ENCODE measurements at regions not wholly inside any gene's neighbourhood (a gene's known extent, or its start where the extent isn't known, plus 50 kb on each side); places are given as distances from the start of the nearest gene placed in this dataset.

GRCh38 chrX:109270580-109271484 lies 211.1 kb downstream of the GUCY2F start:
- Histone ChIP-seq H3K27me3 (ENCODE audit: control insufficient read depth in 5 of 5, insufficient read depth in 4 of 5, low read length in 5 of 5) (peaks cover 7 to 23% (median 19%) of the 10 kb centered on the region in 5 donors), H3K27ac (ENCODE audit: low read depth, low read length) (no peak overlapping the region), H3K9ac (ENCODE audit: low read length in 5 of 5) (no peak overlapping the region), H3K36me3 (ENCODE audit: control insufficient read depth in 5 of 5, insufficient read depth in 5 of 5, low read length in 5 of 5) (no peaks in the 10 kb centered on the region), H3K9me3 (ENCODE audit: control insufficient read depth in 5 of 5, low read length in 5 of 5) (no peaks in the 10 kb centered on the region), H3K4me1 (ENCODE audit: control insufficient read depth in 5 of 5, insufficient read depth in 5 of 5, low read length in 5 of 5) (no peaks in the 10 kb centered on the region), H3K4me3 (ENCODE audit: low read depth in 1 of 5, low read length in 5 of 5) (no peak overlapping the region)

DNA sequence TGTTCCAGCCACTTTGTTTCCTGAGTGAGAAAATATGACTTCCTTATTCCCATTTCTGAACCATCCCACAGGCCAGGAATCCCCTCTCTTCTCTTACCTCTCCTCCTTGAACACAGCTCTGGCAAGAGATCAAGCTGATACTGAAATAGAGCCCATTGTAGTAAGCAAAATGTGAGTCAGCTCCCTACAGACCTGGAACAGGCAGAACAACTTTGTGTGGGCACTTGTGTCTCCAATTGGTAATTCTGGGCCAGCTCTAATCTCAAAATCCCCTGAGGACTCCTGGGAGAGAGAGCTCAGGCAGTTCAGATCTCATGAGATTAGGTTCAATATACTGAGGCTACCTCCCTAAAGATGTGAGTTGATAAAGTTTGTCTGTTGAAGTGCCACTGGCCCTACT lies 213.5 kb downstream of the GUCY2F start:
- H3K27ac ChIP-seq (ENCODE audit: low read depth, low read length), result no peak overlapping the region
- H3K4me3 ChIP-seq (ENCODE audit: low read depth in 1 of 5, low read length in 5 of 5), result no peak overlapping the region
- peaks cover 10 to 27% (median 19%) of the 10 kb centered on the region in 5 donors for H3K27me3 ChIP-seq (ENCODE audit: control insufficient read depth in 5 of 5, insufficient read depth in 4 of 5, low read length in 5 of 5)
- no peaks in the 10 kb centered on the region for H3K4me1 ChIP-seq (ENCODE audit: control insufficient read depth in 5 of 5, insufficient read depth in 5 of 5, low read length in 5 of 5)
- H3K36me3 ChIP-seq (ENCODE audit: control insufficient read depth in 5 of 5, insufficient read depth in 5 of 5, low read length in 5 of 5), result no peaks in the 10 kb centered on the region
- H3K9me3 ChIP-seq (ENCODE audit: control insufficient read depth in 5 of 5, low read length in 5 of 5), result peaks cover 0 to 13% (median 5%) of the 10 kb centered on the region in 5 donors
- H3K9ac ChIP-seq (ENCODE audit: low read length in 5 of 5), result no peak overlapping the region

- Histone ChIP-seq H3K9ac (ENCODE audit: low read length in 5 of 5) (no peak overlapping the region), H3K9me3 (ENCODE audit: control insufficient read depth in 5 of 5, low read length in 5 of 5) (peaks cover 0 to 13% (median 7%) of the 10 kb centered on the region in 5 donors), H3K27ac (ENCODE audit: low read depth, low read length) (no peak overlapping the region), H3K4me1 (ENCODE audit: control insufficient read depth in 5 of 5, insufficient read depth in 5 of 5, low read length in 5 of 5) (no peaks in the 10 kb centered on the region), H3K36me3 (ENCODE audit: control insufficient read depth in 5 of 5, insufficient read depth in 5 of 5, low read length in 5 of 5) (no peaks in the 10 kb centered on the region), H3K27me3 (ENCODE audit: control insufficient read depth in 5 of 5, insufficient read depth in 4 of 5, low read length in 5 of 5) (peaks cover 3 to 20% (median 17%) of the 10 kb centered on the region in 5 donors), H3K4me3 (ENCODE audit: low read depth in 1 of 5, low read length in 5 of 5) (no peak overlapping the region)
Measured at GRCh38 chrX:109266034-109266433, 215.9 kb downstream of the GUCY2F start.

DNA sequence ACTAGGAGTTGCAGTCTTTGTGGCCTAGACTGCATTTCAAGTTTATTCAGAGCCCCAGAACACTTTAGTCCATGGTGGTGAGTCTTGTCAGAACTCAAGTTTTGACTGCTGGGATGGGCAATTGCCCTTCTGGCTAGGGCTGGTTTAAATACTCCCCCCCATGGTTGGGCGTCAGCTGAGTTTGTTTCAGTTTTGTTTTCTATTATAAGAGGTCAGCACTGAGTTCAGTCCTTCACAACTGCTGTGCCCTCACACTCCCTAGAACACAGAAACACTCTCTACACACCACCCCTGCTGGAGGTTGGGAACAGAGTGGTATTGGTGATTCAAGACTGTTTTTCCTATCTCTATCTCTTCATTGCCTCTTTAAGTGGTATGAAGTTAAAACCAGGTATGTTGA lies 217.0 kb downstream of the GUCY2F start:
- Histone ChIP-seq H3K27ac (ENCODE audit: low read depth, low read length) (no peak overlapping the region), H3K36me3 (ENCODE audit: control insufficient read depth in 5 of 5, insufficient read depth in 5 of 5, low read length in 5 of 5) (no peaks in the 10 kb centered on the region), H3K27me3 (ENCODE audit: control insufficient read depth in 5 of 5, insufficient read depth in 4 of 5, low read length in 5 of 5) (peaks cover 0 to 13% (median 7%) of the 10 kb centered on the region in 5 donors), H3K4me3 (ENCODE audit: low read depth in 1 of 5, low read length in 5 of 5) (no peak overlapping the region), H3K4me1 (ENCODE audit: control insufficient read depth in 5 of 5, insufficient read depth in 5 of 5, low read length in 5 of 5) (no peaks in the 10 kb centered on the region), H3K9me3 (ENCODE audit: control insufficient read depth in 5 of 5, low read length in 5 of 5) (peaks cover 0 to 13% (median 7%) of the 10 kb centered on the region in 5 donors), H3K9ac (ENCODE audit: low read length in 5 of 5) (no peak overlapping the region)

DNA sequence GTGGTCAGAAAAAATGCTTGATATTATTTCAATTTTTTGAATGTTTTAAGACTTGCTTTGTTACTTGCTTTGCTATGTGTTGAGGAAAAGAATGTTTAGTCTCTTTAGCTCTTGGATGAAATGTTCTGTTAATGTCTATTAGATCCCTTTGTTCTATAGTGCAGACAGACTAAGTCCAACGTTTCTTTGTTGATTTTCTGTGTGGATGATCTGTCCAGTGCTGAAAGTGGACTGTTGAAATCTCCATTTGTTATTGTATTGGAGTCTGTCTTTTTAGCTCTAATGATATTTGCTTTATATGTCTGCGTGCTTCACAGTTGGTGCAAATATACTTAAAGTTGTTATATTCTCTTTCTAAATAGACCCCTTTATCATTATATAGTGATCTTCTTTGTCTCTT lies 220.6 kb downstream of the GUCY2F start:
- no peaks in the 10 kb centered on the region for H3K4me1 ChIP-seq (ENCODE audit: control insufficient read depth in 5 of 5, insufficient read depth in 5 of 5, low read length in 5 of 5)
- H3K27ac ChIP-seq (ENCODE audit: low read depth, low read length), result no peak overlapping the region
- no peak overlapping the region for H3K9ac ChIP-seq (ENCODE audit: low read length in 5 of 5)
- peaks cover 0 to 8% (median 4%) of the 10 kb centered on the region in 5 donors for H3K27me3 ChIP-seq (ENCODE audit: control insufficient read depth in 5 of 5, insufficient read depth in 4 of 5, low read length in 5 of 5)
- no peak overlapping the region for H3K4me3 ChIP-seq (ENCODE audit: low read depth in 1 of 5, low read length in 5 of 5)
- peaks cover 0 to 13% (median 7%) of the 10 kb centered on the region in 5 donors for H3K9me3 ChIP-seq (ENCODE audit: control insufficient read depth in 5 of 5, low read length in 5 of 5)
- H3K36me3 ChIP-seq (ENCODE audit: control insufficient read depth in 5 of 5, insufficient read depth in 5 of 5, low read length in 5 of 5), result no peaks in the 10 kb centered on the region

GRCh38 chrX:109252789-109253188 lies 229.1 kb downstream of the GUCY2F start:
- no peaks in the 10 kb centered on the region for H3K4me1 ChIP-seq (ENCODE audit: control insufficient read depth in 5 of 5, insufficient read depth in 5 of 5, low read length in 5 of 5)
- H3K9ac ChIP-seq (ENCODE audit: low read length in 5 of 5), result no peak overlapping the region
- H3K27ac ChIP-seq (ENCODE audit: low read depth, low read length), result no peak overlapping the region
- no peaks in the 10 kb centered on the region for H3K36me3 ChIP-seq (ENCODE audit: control insufficient read depth in 5 of 5, insufficient read depth in 5 of 5, low read length in 5 of 5)
- peaks cover 2 to 23% (median 10%) of the 10 kb centered on the region in 5 donors for H3K9me3 ChIP-seq (ENCODE audit: control insufficient read depth in 5 of 5, low read length in 5 of 5)
- peaks cover 0 to 3% (median 0%) of the 10 kb centered on the region in 5 donors for H3K27me3 ChIP-seq (ENCODE audit: control insufficient read depth in 5 of 5, insufficient read depth in 4 of 5, low read length in 5 of 5)
- H3K4me3 ChIP-seq (ENCODE audit: low read depth in 1 of 5, low read length in 5 of 5), result no peak overlapping the region

GRCh38 chrX:109218761-109219160 lies 263.1 kb downstream of the GUCY2F start:
- H3K9me3 ChIP-seq (ENCODE audit: control insufficient read depth in 5 of 5, low read length in 5 of 5), result no peaks in the 10 kb centered on the region
- no peak overlapping the region for H3K9ac ChIP-seq (ENCODE audit: low read length in 5 of 5)
- no peaks in the 10 kb centered on the region for H3K36me3 ChIP-seq (ENCODE audit: control insufficient read depth in 5 of 5, insufficient read depth in 5 of 5, low read length in 5 of 5)
- H3K27ac ChIP-seq (ENCODE audit: low read depth, low read length), result no peak overlapping the region
- peaks cover 0 to 19% (median 0%) of the 10 kb centered on the region in 5 donors for H3K27me3 ChIP-seq (ENCODE audit: control insufficient read depth in 5 of 5, insufficient read depth in 4 of 5, low read length in 5 of 5)
- no peak overlapping the region for H3K4me3 ChIP-seq (ENCODE audit: low read depth in 1 of 5, low read length in 5 of 5)
- H3K4me1 ChIP-seq (ENCODE audit: control insufficient read depth in 5 of 5, insufficient read depth in 5 of 5, low read length in 5 of 5), result no peaks in the 10 kb centered on the region

GRCh38 chrX:109199726-109200125 lies 282.2 kb downstream of the GUCY2F start:
- Histone ChIP-seq H3K4me1 (ENCODE audit: control insufficient read depth in 5 of 5, insufficient read depth in 5 of 5, low read length in 5 of 5) (peaks cover 0 to 4% (median 0%) of the 10 kb centered on the region in 5 donors), H3K36me3 (ENCODE audit: control insufficient read depth in 5 of 5, insufficient read depth in 5 of 5, low read length in 5 of 5) (no peaks in the 10 kb centered on the region), H3K27me3 (ENCODE audit: control insufficient read depth in 5 of 5, insufficient read depth in 4 of 5, low read length in 5 of 5) (peaks cover 0 to 2% (median 0%) of the 10 kb centered on the region in 5 donors), H3K9me3 (ENCODE audit: control insufficient read depth in 5 of 5, low read length in 5 of 5) (peaks cover 0 to 13% (median 4%) of the 10 kb centered on the region in 5 donors), H3K4me3 (ENCODE audit: low read depth in 1 of 5, low read length in 5 of 5) (no peak overlapping the region), H3K27ac (ENCODE audit: low read depth, low read length) (no peak overlapping the region), H3K9ac (ENCODE audit: low read length in 5 of 5) (no peak overlapping the region)

GRCh38 chrX:109190542-109190941 lies 291.3 kb downstream of the GUCY2F start:
- H3K4me3 ChIP-seq (ENCODE audit: low read depth in 1 of 5, low read length in 5 of 5), result no peak overlapping the region

GRCh38 chrX:109187473-109188168 lies 294.3 kb downstream of the GUCY2F start:
- H3K4me3 ChIP-seq (ENCODE audit: low read depth in 1 of 5, low read length in 5 of 5), result no peak overlapping the region
- H3K9me3 ChIP-seq (ENCODE audit: control insufficient read depth in 5 of 5, low read length in 5 of 5), result no peaks in the 10 kb centered on the region
- H3K9ac ChIP-seq (ENCODE audit: low read length in 5 of 5), result no peak overlapping the region
- no peak overlapping the region for H3K27ac ChIP-seq (ENCODE audit: low read depth, low read length)
- H3K27me3 ChIP-seq (ENCODE audit: control insufficient read depth in 5 of 5, insufficient read depth in 4 of 5, low read length in 5 of 5), result peaks cover 0 to 8% (median 3%) of the 10 kb centered on the region in 5 donors
- H3K36me3 ChIP-seq (ENCODE audit: control insufficient read depth in 5 of 5, insufficient read depth in 5 of 5, low read length in 5 of 5), result no peaks in the 10 kb centered on the region
- H3K4me1 ChIP-seq (ENCODE audit: control insufficient read depth in 5 of 5, insufficient read depth in 5 of 5, low read length in 5 of 5), result no peaks in the 10 kb centered on the region

More at GRCh38 chrX:109190542-109190941, 291.3 kb downstream of the GUCY2F start:
- Histone ChIP-seq H3K9me3 (ENCODE audit: control insufficient read depth in 5 of 5, low read length in 5 of 5) (no peaks in the 10 kb centered on the region), H3K36me3 (ENCODE audit: control insufficient read depth in 5 of 5, insufficient read depth in 5 of 5, low read length in 5 of 5) (no peaks in the 10 kb centered on the region), H3K9ac (ENCODE audit: low read length in 5 of 5) (no peak overlapping the region), H3K27ac (ENCODE audit: low read depth, low read length) (no peak overlapping the region), H3K27me3 (ENCODE audit: control insufficient read depth in 5 of 5, insufficient read depth in 4 of 5, low read length in 5 of 5) (peaks cover 0 to 8% (median 4%) of the 10 kb centered on the region in 5 donors), H3K4me1 (ENCODE audit: control insufficient read depth in 5 of 5, insufficient read depth in 5 of 5, low read length in 5 of 5) (no peaks in the 10 kb centered on the region)

Data from subcutaneous abdominal adipose tissue (tissue), 5 donors.